GM12872 (cell line): ENCODE measurements at regions not wholly inside any gene's neighbourhood (a gene's known extent, or its start where the extent isn't known, plus 50 kb on each side); places are given as distances from the start of the nearest gene placed in this dataset.

Source experiments
- CTCF ChIP-seq: IDR thresholded peaks from 3 replicates; pipeline ENCODE4 v1.5.1; 2011; ENCODE audit warnings: low read depth, mild to moderate bottlenecking, low read length, moderate library complexity; ENCODE audit not compliant: insufficient read depth

- TF ChIP-seq CTCF: no peak
These were observed 490.4 kb upstream of the SPRED2 start for GRCh38 chr2:65922794-65923193.

GRCh38 chr2:65922030-65922429 is 489.6 kb upstream of the SPRED2 start:
- TF ChIP-seq CTCF: no peak

- TF ChIP-seq CTCF: no peak
These were observed 488.7 kb upstream of the SPRED2 start for GRCh38 chr2:65921116-65921515.

GRCh38 chr2:65920659-65921058 is 488.3 kb upstream of the SPRED2 start:
- TF ChIP-seq CTCF: no peak

- peak; percentile 10; the same call in 1 of the 3 replicates for TF ChIP-seq CTCF
These were observed 487.3 kb upstream of the SPRED2 start for GRCh38 chr2:65919550-65920188.

- TF ChIP-seq CTCF: no peak
These were observed 486.4 kb upstream of the SPRED2 start for GRCh38 chr2:65918760-65919187.

GRCh38 chr2:65917986-65918385 is 485.6 kb upstream of the SPRED2 start:
- no peak for TF ChIP-seq CTCF
